Suprapubic skin (tissue), 3 donors: ENCODE measurements at regions not wholly inside any gene's neighbourhood (a gene's known extent, or its start where the extent isn't known, plus 50 kb on each side); places are given as distances from the start of the nearest gene placed in this dataset.

Experiments
- EP300 ChIP-seq: sonication (generic); formaldehyde crosslinking; IDR thresholded peaks from one replicate; pipeline ENCODE4 v1.6.1; 2017; ENCODE audit warnings: antibody characterized with exemption
- POLR2A ChIP-seq, 2 donors: fragments of 450-650 bp; IDR thresholded peaks; one replicate each; pipeline ENCODE4 v1.6.1; 2017; ENCODE audit warnings: antibody characterized with exemption in 2 of 2, mild to moderate bottlenecking in 2 of 2, moderate library complexity in 2 of 2
- TF ChIP-seq, protein P1 (sequence below), 2 donors: fragments of 200-600 bp in 1 of 2; fragments of 450-650 bp in 1 of 2; sonication (generic) in 1 of 2; IDR thresholded peaks; one replicate each; pipeline ENCODE4 v1.5.1; 2016 to 2019; ENCODE audit warnings: antibody characterized with exemption in 2 of 2, mild to moderate bottlenecking in 1 of 2, moderate library complexity in 1 of 2

DNA sequence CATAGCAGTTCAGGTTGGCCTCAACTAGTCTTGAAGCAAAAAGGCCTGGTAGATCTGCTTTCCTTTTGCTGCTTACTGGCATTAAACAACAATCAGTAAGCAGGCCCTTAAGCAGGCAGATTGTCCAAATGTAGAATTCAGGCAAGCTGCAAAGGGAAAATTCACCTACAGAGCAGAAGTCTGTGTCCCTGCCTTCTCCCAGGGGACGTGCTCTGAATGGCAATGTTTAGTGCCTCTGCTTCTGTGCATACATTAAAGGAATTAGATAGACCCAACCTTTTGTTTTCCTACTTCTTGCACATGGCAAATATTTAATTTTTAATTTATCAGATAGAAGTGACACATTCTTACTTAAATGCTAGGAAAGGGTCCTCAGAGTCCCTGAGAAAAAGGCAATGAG, 328.8 kb upstream of the PIK3R1 start:
- TF ChIP-seq POLR2A (IDR thresholded peaks at IDR 0.05) (no peak), EP300 (no peak)
- TF ChIP-seq, protein P1, sequence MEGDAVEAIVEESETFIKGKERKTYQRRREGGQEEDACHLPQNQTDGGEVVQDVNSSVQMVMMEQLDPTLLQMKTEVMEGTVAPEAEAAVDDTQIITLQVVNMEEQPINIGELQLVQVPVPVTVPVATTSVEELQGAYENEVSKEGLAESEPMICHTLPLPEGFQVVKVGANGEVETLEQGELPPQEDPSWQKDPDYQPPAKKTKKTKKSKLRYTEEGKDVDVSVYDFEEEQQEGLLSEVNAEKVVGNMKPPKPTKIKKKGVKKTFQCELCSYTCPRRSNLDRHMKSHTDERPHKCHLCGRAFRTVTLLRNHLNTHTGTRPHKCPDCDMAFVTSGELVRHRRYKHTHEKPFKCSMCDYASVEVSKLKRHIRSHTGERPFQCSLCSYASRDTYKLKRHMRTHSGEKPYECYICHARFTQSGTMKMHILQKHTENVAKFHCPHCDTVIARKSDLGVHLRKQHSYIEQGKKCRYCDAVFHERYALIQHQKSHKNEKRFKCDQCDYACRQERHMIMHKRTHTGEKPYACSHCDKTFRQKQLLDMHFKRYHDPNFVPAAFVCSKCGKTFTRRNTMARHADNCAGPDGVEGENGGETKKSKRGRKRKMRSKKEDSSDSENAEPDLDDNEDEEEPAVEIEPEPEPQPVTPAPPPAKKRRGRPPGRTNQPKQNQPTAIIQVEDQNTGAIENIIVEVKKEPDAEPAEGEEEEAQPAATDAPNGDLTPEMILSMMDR (IDR thresholded peaks at IDR 0.05): no peak
